ENCODE measurements at regions not wholly inside any gene's neighbourhood (a gene's known extent, or its start where the extent isn't known, plus 50 kb on each side); places are given as distances from the start of the nearest gene placed in this dataset.

DNA sequence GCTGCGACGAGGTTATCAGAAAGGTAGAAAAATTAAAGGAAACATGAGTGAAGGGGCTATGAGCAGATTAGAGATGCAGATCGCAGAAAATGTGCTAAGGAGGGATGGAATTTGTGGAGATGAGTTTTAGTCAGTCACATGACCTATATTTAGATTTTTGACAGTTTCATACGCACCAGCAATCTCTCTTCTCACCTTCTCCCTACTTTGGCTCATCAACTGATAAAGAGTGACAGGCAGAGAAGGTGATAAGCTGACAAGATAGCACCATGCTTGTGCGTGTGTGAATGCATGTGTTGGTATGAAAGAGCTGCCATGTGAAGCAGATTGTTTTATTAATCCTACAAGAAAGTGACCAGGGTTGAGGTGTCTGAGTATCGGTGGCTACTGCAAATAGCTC, 252.6 kb downstream of the RAP2A start:
- TF ChIP-seq, protein P1, sequence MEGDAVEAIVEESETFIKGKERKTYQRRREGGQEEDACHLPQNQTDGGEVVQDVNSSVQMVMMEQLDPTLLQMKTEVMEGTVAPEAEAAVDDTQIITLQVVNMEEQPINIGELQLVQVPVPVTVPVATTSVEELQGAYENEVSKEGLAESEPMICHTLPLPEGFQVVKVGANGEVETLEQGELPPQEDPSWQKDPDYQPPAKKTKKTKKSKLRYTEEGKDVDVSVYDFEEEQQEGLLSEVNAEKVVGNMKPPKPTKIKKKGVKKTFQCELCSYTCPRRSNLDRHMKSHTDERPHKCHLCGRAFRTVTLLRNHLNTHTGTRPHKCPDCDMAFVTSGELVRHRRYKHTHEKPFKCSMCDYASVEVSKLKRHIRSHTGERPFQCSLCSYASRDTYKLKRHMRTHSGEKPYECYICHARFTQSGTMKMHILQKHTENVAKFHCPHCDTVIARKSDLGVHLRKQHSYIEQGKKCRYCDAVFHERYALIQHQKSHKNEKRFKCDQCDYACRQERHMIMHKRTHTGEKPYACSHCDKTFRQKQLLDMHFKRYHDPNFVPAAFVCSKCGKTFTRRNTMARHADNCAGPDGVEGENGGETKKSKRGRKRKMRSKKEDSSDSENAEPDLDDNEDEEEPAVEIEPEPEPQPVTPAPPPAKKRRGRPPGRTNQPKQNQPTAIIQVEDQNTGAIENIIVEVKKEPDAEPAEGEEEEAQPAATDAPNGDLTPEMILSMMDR (IDR thresholded peaks at IDR 0.05): no peak
- TF ChIP-seq EZH2 (IDR thresholded peaks at IDR 0.05; ENCODE audit: borderline replicate concordance, insufficient read depth, low read depth, low read length, poor library complexity, severe bottlenecking): no peak

Data from B cell (primary cell).